Upper lobe of left lung (tissue), 4 donors: ENCODE measurements at regions not wholly inside any gene's neighbourhood (a gene's known extent, or its start where the extent isn't known, plus 50 kb on each side); places are given as distances from the start of the nearest gene placed in this dataset.

Experiments
- CTCF ChIP-seq, 6 experiments: fragments of 450-650 bp in 4 of 6; fragments of 200-600 bp in 2 of 6; sonication (generic) in 2 of 6; IDR thresholded peaks; one replicate each; pipeline ENCODE4 v1.5.1; 2016 to 2019; ENCODE audit warnings: antibody characterized with exemption in 6 of 6
- POLR2A ChIP-seq, 4 donors: fragments of 450-650 bp; IDR thresholded peaks; one replicate each; pipeline ENCODE4 v1.5.1; 2016 to 2017; ENCODE audit warnings: antibody characterized with exemption in 4 of 4, mild to moderate bottlenecking in 2 of 4

GRCh38 chr12:19752712-19753111 is 313.4 kb downstream of the AEBP2 start:
- no peak for TF ChIP-seq CTCF (IDR thresholded peaks at IDR 0.05)
- TF ChIP-seq POLR2A (IDR thresholded peaks at IDR 0.05) = no peak
